HG03103 (cell line): ENCODE measurements at regions not wholly inside any gene's neighbourhood (a gene's known extent, or its start where the extent isn't known, plus 50 kb on each side); places are given as distances from the start of the nearest gene placed in this dataset.

Experiments
- ATAC-seq: cut with Tn5 transposase; IDR thresholded peaks from one replicate; pipeline ENCODE4 v1.9.1; 2021; ENCODE audit warnings: low read depth; ENCODE audit not compliant: unreplicated experiment

DNA sequence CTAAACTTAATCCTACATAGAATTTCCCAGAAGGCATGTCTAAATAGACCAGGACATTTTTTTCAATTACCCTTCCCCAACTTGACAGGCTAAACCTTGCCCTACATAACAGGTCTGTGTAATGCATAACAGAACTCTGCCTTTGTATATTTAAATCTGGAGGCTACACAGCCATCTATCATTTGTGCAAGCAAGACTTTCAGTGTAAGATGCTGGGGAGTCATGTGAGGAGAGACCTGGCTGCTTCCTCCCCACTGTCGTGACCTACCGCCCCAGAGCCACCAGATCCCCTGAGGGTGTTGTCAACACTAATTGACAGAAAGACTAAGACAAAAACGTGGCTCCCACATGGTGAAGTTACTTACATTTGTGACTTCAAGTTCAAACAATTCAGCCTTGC, 342.2 kb downstream of the PPARGC1A start:
- no peak for ATAC-seq

DNA sequence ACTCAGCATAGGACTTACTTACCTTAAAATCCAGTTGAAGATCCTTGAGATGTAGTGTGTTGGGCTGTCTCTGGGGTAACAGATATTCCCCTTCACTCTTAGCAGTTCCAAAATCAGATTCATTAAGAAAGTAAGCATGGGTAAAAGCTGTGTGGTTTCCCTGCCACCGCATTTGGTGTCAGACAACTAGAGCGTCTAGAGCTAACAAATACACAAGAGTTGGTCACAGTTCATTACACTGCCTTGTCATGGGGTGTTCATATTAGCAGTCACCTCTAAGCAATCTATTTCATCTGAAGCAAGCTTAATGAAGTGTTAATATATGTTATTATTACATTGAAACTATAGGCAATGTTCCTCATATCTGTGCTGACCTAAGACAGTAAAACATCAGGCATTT, 342.8 kb downstream of the PPARGC1A start:
- no peak for ATAC-seq

DNA sequence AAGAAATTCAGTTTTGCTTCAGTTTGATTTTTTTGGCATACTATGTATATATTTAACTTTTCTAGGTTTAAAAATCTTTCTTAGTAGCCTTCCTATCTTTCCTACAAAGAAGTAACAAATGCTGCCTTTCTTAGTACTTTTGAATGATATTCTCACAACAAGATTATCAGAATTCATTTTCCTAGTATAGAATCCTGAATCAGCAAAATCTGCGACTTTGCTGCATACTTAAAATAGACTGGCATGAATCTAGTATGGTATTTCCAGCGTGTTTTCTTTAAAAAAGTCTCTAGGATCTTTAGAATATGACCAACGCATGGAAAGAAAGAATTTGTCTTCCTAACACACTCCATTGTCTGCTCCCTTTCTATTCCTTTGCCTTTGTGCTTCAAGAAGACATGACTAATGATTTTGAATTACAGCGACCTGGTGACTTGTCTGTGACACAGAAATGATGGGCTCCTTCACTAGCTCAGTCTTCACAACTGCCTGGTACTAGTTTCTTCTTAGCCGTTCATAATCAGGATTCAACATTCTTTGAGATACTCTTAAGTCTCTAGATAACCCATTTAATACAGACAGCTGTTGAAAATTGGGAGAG, 349.8 kb downstream of the PPARGC1A start:
- no peak for ATAC-seq

DNA sequence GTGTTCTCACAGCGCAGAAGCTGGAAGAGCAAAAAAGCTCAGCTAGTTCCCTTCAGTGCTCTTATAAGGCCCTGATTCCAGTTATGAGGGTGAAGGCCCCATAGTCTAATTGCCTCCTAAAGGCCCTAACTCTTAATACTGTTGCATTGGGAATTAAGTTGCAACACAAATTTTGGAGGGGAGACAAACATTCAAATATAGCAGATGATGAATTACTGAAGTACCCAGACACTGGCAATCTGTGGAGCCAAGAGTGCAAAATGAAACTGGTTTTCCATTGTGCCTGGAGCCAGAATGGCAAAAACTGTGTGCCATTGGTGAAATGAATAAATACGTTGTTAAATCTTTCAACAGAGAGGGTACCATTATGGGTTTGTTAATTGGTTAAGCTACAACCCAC, 356.0 kb downstream of the PPARGC1A start:
- ATAC-seq: no peak

DNA sequence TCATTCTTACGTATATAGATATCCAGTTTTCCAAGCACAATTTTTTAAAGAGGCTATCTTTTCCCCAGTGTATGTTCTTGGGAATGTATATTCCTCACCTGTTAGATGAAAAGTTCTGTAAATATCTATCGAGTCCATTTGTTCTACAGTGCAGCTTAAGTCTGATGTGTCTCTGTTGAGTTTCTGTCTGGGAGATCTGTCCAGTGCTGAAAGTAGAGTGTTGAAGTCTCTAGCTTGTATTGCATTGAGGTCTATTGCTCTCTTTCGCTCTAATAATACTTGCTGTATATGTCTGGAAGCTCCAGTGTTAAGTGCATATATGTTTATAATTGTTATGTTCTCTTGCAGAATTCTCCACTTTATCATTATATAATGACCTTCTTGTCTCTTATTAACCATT, 373.1 kb downstream of the PPARGC1A start:
- ATAC-seq: no peak

DNA sequence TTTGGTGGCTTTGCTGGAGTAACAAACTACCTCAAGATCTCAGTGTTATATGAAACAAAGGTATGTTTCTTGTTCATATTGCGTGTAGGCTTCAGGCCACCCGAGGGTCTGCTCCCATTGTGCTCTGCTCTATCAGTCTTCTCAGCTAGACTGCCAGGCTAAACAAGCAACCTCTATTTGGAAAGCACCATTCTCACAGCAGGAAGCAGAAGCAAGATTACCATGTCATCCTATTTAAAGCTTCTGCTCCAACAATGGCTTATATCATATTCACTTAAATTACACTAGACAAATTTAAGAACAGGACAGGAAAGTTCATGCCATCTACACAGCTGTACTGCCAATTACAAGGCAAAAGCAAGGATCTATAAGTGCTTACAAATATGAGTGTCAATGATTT, 385.8 kb downstream of the PPARGC1A start:
- no peak for ATAC-seq

DNA sequence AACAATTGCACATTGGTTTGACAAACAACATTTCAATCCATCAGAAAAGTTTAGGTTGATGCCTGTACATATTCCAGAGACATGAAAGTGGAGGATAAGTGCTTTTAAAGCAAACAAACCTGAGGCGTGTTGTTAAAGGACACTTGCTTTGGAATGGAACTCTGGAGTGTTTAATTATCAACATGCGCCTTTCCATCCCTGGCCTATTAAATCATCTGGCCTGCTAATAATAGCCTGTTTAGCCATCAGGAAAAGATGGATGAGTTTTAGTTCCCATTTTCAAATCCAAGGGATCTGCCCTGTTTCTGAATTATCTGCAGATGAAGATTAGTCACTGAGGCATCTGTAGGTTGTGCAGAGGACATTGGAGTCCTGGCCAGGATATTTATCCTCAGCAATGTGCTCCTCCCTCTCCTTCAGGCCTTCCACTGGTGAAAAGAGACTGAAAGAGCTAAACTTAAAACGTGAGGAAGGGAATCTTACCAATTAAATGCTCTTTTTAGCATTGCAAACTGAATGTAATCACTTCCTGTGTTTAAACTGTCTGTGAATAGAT, 388.9 kb downstream of the PPARGC1A start:
- no peak for ATAC-seq

DNA sequence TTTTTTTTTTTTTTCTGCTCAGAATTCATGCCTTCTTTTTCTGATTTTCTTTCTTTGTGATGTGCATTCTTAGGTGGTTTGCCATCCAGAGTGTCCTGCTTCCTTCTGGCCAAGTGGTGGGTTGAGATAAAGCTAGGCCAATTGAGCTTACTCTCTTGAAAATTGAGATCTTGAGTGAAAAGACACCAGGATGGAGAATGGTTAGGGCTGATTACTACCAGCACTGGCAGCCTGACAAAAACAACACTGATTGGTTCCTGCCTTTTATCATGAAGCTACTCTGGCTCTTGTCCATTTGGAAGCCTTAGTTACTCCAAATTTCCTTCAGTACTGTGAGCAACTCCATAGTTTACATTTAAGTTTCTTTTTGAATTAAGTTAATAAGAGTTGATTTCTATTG, 404.0 kb downstream of the PPARGC1A start:
- no peak for ATAC-seq

DNA sequence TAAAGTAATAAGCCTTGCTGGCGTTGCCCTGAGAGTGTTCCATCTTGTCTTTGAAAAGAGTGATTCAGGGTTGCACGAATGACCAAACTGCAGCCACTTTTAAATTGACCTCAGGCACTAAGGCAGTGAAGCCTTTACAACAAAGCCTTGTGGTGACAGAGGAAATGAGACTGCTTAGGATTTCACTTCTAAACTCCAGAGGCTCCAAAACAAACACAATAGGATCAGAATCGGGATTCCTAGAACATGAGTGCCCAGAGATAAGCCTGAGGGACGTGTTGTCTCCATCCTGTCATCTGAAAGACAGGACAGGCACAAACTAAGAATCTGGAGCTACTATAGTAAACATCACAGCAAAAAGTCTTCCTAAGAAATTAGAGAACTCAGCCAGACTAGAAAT, 405.2 kb downstream of the PPARGC1A start:
- no peak for ATAC-seq

DNA sequence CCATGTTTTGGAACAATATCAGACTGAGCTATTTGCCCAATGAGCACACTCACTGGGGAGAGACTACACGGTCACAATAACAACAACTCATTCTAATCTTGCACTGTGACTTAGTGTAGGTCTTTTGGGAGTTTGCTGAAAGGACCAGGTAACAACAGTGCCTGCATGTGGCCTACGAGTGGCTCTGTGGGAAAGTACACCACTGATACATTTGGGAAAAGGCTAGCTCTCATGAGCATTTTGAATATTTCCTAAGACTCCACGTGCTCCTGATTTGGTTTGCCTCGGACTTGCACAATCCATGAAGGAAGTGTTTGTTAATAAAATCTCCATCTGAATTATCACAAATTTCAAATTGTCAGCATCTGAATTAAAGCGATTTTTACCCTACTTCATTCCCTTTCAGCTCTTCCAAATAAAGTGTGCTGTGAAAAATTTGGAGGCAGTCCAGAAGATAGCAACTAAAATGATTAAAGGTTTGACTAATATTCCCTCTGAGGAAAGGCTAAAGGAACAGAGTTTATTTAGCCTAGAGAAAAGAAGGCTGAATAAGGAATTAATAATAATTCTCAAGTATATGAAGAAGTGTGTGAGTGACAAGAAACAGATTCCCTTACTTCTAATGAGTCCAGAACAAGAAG, 406.4 kb downstream of the PPARGC1A start:
- no peak for ATAC-seq

DNA sequence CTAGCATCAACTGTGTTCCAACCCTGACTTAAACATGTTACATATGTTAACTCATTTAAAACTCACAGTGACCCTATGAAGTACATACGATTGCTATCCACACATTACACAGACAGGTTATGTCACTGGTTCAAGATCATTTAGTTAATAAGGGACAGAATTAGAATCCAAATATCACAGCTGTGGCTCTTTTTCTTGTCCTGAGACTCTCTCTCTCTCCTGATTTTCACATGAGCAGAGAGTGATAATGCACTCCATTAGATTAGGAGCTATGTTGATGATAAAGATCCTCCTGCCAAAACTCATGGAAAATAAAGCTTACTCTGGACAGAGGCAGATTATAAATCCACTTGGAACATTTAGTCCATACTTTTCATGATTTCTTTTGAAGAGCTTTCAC, 408.3 kb downstream of the PPARGC1A start:
- ATAC-seq: no peak

DNA sequence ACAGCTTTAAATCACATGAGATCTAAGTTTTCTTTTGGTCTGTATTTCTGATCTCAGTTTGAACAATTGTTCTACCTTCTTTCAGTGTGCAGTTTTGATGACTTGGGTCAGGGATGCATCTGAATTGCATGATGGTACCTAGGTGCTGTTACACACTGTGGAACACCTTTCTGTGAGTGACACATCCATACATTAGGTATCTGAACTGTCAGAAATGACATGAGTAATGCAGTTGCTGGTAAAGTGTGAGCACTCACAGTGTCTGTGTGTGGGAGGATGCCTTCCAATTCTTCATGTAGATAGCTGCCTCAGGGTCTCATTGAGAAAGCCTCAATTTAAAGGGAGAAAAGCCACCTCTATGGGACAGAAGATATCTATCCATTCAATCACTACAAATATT, 411.9 kb downstream of the PPARGC1A start:
- no peak for ATAC-seq

DNA sequence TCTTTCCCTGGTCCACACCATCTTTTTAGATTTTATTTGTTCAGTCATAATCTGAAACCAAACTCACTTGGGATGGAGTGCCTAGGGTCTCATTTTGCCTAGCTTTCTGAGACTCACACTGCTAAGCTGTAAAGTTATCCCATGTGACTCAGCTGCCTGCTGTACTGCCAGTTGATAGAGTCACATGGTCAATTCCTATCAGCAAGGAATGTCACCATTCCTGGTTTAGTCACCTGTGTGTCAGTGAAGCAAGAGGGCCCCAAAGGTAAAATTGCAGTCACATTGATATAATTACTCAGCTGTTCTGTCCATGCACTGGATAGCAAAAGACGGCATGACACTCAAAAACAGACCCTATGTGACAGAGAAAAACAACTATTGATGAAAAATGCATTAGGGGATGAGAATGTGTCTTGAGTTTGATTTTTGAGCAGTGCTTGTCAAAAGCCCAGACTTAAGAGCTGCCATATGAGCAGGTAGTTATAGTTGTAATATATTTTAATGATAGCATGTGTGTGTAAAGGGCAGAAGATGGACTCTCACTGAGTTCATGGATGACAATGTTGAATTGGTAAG, 413.2 kb downstream of the PPARGC1A start:
- no peak for ATAC-seq

DNA sequence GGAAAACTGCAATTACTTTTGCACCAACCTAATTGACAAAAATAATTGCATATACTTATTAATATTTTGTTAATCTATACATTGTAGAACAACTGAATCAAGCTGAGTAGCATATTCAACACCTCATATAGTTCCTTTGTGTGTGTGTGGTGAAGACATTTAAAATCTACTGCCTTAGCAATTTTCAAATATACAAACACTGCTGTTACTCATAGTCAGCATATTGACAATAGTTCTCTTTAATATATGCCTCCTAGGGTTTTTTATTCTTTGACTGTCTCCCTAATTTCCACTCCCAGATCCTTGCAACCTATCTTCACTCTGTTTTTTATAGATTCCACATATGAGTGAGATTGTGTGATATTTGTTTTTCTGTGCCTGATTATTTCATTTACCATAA, 426.8 kb downstream of the PPARGC1A start:
- ATAC-seq: no peak

DNA sequence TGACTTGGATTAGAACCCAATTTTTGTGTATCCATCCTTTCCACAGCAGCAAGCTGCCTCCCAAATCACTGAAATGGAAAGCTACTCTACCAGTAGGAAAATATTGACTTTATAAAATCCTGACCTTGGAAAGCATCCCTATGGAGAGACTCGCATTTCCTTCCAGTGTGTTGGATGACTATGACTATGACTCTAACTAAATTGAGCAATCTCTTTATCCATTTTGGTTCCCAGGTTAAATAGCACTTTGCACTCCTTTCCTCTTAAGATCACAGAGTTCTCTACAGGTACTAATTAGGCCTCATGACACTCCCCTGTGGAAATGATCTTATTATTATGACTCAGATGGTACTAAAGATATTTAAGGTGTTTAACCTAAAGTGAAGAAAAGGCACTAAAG, 431.8 kb downstream of the PPARGC1A start:
- ATAC-seq: no peak

DNA sequence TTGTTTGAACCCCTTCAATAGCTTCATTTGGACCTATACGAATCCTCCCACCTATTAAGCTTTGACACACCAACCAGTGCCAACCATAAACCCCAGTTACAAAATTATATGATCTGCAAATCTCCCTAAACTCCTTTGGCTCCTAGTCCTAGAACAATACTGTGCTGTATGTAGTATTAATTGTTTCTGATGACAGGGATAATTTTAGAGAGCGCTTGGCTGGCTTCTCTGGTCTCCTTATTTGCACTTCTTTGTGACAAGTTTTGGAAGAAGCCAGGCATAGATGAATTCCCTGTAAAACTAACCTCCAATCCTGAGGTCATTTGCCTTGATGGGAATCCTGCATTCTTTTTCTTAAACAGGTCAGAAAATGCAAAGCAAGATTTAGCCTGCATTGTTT, 433.0 kb downstream of the PPARGC1A start:
- no peak for ATAC-seq

DNA sequence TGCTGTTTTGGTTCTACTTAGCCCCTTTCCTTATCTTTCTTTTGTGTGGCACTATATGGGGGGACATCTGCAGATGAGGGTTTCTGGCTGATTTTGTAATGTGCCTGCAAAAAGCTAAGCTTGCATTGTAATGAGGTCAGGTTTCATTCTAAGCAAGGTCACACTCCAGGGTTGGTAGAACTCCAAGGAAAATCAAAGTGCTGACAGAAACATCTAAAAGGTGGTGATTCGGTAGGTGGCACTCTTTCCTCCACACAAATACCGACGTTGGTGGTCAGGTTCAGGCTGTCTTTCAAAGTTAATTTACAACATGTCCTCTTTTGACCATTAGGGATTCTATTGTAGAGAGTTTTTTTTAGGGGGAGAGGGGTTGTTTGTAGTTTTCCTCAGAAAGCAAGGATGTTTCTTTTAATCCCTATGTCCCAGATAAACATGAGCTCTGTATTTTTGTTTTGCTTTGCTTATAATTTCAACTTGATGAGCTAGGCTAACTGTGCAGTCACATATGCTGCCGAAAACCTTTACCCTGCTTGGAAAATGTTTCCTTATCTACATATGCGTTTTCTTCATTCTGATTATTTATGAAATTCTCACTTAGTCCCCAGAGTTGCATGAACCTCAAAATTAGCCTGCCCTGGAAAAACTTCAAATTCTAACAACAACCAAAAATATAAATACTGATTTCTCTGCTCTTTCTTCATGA, 434.2 kb downstream of the PPARGC1A start:
- no peak for ATAC-seq

DNA sequence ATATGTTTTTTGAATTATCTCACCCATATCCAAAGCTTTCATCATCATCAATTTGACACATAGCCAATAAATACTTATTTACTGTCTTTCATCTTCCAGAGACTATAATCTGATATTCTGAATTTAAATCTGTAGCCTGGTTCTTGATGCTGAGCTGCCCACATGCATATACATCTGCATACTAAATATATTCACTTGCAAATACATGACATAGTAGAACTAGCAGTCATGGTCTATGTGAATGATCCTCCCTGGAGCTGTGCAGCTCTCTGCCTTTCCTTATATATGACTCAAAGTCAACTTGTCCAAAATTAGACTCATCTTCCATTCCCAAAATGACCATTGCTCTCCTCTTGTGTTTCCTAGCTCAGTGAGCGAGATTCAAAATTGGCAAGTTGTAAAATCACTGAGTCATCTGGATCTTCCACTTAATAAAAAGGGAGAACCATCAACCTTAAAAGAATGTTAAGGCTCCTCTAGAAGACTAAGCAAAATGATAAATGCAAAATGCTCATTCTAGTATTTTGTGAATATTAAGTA, 448.2 kb downstream of the PPARGC1A start:
- ATAC-seq: no peak

DNA sequence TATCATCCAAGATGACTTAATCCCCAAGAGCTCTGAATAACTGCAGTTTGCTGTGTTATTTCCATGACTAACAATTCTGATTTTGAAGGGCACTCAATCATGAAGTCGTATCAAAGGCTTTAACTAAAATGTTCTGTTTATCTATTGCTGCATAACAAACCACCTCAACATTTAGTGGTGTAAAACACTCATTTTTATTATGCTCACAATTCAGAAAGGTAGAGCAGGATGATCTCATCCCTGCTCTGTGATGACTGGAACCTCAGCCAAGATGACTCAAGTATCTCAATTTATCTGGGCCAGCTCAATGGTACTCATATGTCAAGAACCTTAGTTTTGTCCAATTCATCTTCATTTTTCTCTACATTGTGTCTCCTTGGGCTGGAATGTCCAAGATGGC, 451.1 kb downstream of the PPARGC1A start:
- no peak for ATAC-seq

DNA sequence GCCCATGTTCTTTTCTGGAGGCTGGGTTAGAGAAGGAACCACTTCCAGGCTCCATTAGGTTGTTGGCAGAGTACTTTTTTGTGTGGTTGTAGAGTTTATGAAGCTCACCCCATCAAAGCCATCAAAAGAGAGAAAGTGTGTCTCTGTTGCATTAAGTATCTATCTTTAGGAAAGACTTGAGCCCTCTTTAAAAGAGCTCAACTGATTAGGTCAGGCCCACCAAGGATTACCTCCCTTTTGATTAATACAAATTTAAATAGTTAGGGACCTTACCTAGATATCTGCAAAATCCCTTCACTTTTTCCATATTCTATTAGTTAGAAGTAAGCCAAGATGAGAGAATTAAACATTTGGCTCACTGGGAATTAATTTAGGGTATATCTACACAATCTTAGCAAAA, 460.4 kb downstream of the PPARGC1A start:
- no peak for ATAC-seq

DNA sequence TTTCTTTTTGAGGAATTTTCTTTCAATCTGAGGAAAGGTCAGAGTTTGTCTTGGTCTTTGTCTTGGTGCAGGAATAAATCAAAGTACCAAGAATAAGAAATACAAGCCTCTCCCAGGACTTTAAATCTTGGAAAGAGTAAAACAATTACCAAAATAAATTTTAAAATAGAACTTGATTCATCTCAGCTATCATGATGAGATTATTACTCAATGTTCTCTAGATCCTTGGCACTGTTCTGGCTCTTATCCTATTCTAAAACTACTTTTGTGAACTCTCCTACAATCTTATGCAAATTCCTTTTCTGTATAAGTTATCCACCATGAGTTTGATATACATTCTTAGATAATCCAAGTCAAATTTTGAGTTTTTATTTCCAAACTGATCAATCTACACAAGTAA, 464.3 kb downstream of the PPARGC1A start:
- ATAC-seq: no peak
